RPMI7951 (cell line): ENCODE measurements at regions not wholly inside any gene's neighbourhood (a gene's known extent, or its start where the extent isn't known, plus 50 kb on each side); places are given as distances from the start of the nearest gene placed in this dataset.

Experiments used
- DNase-seq: peaks from one replicate; pipeline ENCODE4 v3.0.0-alpha.2; 2012; ENCODE audit warnings: low read depth

GRCh38 chr10:120371856-120372255 is 85.2 kb upstream of the PLPP4 start:
- DNase-seq: no peak

DNA sequence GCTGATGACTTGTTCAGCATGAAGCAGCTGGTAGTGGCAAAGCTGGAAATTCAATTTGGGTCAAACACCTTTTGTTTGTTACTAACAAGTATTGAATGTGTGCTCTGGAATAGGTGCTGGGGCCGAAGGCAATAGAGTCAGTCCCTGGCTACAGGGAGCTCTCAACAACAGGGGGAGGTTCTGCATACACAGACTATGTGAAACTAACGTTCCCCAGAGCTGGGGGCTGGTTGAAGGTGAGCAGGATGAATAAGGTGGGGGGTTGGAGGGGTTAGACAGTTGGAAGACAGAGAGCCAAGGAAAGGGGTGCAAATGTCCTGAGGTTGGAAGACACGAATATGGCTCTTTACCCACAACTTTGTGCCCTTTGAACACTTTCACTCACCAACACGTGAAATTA is 84.1 kb upstream of the PLPP4 start:
- DNase-seq: no peak

- no peak for DNase-seq
These were observed 81.4 kb upstream of the PLPP4 start for GRCh38 chr10:120375666-120376065.

DNA sequence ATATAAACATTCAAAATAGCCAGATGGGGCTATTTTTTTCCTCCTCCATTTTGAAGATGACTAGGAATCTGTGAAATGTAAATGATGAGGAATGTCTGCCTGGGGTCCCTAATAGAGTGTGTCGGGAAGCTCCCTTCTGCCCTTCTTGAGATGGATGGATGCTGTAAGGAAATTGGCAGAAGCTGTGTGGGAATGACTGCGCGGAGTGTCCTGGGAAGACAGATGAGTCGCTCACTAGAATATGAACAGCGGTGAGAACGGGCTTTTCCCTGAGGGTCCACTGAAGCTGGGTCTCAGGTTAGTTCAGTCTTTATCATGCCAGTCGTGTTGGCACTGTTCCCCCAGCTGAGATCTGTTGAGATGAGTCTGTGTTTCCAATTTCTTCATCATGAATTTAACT is 75.1 kb upstream of the PLPP4 start:
- DNase-seq: peak; percentile 9

DNA sequence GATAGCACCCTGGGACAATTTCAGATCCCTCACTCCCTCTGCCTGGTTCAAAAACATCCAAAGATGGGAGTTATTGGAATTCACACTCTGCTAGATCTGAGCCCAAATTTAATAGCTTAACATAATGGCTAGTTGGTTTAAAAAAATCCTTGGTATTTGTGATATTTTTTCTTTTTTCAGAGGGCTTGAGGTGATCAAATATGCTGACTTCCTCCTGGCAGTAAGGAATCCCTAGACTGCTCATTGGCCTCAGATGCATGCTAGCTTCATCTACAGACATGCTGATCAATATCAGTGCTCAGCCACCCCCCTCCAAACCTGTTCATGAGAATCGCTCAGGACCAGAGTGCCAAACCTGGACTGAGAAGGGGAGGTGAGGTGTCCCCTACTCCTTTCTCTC is 74.7 kb upstream of the PLPP4 start:
- DNase-seq: no peak

DNA sequence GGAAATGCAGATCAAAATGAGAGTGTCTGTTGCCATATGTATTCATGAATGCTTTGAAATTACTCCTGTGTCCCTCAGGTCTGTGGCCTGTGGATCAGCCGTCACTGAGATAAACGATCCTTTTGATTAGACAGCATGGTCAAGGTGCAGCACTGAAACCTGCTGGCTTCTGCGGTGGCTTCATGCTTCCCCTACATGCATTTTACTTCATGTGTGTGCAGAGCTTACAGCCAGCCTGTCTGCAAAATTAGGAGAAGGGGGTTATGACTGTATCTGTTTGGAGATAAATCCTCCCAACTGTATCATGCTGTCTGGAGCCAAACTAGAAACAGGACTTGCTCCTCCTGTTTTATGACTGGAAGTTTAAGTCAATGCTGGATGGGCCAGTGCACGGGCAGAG is 71.0 kb upstream of the PLPP4 start:
- no peak for DNase-seq

- peak; percentile 13 for DNase-seq
These were observed 70.1 kb upstream of the PLPP4 start for GRCh38 chr10:120386896-120387295.

DNA sequence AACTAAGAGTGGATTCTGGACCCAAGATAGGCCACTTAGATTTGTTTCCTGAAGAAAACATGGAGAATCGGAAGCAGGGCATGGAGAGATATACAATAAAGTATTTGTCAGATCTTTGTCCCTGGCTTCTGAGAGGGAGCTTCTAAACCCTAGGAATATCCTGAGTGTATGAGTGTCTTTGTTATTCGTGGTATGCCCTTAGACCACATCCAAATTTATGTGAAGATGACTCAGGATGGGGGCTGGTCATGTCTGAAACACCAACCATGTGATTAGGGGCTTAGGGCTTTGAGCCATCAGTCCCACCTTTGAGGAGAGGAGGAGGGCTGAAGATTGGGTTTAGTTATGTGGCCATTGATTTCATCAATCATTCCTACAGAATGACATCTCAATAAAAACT is 69.7 kb upstream of the PLPP4 start:
- DNase-seq: peak; percentile 71

- no peak for DNase-seq
These were observed 64.8 kb upstream of the PLPP4 start for GRCh38 chr10:120392245-120392644.

- no peak for DNase-seq
These were observed 64.4 kb upstream of the PLPP4 start for GRCh38 chr10:120392671-120393079.

DNA sequence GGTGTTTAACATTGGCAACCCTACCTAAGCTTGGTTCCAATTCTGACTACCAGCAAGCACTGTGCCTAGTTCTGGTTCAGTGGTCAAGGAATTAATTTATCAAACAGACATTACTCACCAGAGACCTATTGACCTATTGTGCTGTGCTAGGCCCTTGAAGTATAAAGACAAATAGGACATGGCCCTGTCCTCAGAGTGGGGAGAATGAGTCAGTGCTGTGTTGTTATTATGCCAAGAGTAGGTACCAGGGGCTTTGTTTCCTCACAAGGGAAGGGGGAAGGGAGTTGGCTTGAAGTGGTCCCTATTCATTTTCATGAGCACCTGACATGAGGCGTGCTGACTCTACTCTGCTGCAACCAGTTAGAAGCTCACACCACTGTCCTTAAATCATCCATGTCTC is 62.6 kb upstream of the PLPP4 start:
- DNase-seq: peak; percentile 58

DNA sequence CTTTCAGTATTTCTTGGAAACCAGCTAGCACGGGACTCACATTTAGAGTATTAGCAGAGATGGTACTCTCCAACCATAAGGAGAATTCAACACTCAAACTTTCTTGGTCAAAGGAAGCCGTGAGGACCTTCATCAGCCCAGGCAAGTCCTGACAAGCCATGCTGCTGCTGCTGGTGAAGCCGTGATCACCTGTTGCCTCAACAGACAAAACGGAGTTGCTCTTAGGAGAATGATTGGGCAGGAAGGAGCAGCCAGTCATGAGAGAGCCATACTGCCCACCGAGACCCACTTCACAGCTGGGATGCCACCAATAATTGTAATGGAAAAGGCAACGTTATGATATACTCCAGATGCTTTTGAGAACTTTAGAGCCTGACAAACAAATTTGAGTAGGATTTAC is 60.8 kb upstream of the PLPP4 start:
- DNase-seq: no peak

DNA sequence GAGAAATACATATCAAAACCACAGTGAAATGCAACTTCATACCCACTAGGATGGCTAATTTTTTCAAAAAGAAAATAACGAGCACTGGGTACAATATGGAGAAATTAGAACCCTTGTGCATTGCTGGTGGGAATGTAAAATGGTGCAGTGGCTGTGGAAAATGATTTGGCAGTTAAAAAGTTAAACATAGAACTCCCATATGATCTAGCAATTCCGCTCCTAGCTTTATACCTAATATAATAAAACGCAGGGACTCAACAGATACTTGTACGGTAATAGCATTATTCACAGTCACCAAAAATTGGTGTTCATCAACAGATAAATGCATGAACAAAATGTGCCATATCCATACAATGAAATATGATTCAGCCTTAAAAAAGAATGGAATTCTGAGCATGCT is 58.8 kb upstream of the PLPP4 start:
- no peak for DNase-seq

GRCh38 chr10:120400601-120401000 is 56.4 kb upstream of the PLPP4 start:
- peak; percentile 60 for DNase-seq

DNA sequence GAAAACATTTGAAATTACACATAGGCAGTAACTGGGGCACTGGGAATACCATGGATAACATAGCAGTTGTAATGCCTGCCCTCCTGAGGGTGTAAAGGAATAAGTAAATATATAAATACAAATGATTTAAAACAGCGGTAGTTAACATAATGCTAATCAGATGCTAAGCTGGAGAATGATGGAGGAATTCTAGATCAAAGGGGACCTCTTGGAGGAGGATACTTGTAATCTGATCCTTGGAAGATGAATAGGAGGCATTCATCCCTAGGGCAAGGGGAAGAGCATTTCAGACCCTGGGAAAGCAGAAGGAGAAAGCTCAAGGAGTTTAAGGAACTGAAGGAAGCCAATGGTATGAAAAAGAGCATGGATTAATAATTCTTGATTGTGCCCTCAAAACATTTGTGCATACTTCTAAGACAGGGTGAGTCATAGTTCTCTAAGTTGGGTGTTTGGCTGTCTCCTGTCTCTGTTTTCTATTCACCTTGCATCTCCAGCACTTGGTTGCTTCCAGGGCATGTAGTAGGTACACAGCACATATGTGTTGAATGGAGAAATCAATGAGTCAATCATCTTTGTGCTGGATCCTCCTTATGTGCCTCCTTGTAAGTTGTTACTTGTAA is 54.8 kb upstream of the PLPP4 start:
- no peak for DNase-seq

GRCh38 chr10:120403109-120403508 is 53.9 kb upstream of the PLPP4 start:
- no peak for DNase-seq

DNA sequence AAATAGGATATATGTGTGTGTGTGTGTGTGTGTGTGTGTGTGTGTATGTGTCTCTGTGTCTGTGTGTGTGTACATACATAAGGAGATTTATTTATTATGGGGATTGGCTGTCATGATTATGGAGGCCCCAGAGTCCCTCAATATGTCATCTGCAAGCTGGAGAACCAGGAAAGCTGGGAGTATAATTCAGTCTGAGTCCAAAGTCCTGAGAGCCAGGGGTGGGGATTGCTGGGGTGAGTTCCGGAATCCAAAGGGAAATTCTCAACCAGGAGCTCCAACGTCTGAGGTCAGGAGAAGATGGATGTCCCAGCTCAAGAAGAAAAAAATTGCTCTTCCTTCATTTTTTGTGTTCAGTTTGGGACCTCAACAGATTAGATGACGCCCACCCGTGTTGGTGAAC is 50.7 kb upstream of the PLPP4 start:
- no peak for DNase-seq
